ENCODE measurements at regions not wholly inside any gene's neighbourhood (a gene's known extent, or its start where the extent isn't known, plus 50 kb on each side); places are given as distances from the start of the nearest gene placed in this dataset.

- no peak for TF ChIP-seq PRDM15 (CRISPR knock-in tag; IDR thresholded peaks at IDR 0.05)
- TF ChIP-seq GABPB1 (CRISPR knock-in tag; IDR thresholded peaks at IDR 0.05) = no peak
- no peak for TF ChIP-seq SP1 (CRISPR knock-in tag; conservative IDR thresholded peaks at IDR 0.05)
- no peak for TF ChIP-seq CTCF (IDR thresholded peaks at IDR 0.05)
- no peak for TF ChIP-seq ATF2 (CRISPR knock-in tag; IDR thresholded peaks at IDR 0.05; ENCODE audit: borderline replicate concordance, low read depth)
- no peak for TF ChIP-seq TP53 (CRISPR knock-in tag; IDR thresholded peaks at IDR 0.05)
- TF ChIP-seq ZNF121 (CRISPR knock-in tag; IDR thresholded peaks at IDR 0.05) = no peak
- no peak for TF ChIP-seq FOXK1 (CRISPR knock-in tag; IDR thresholded peaks at IDR 0.05)
- TF ChIP-seq NR1H2 (CRISPR knock-in tag; IDR thresholded peaks at IDR 0.05) = no peak
Observed at GRCh38 chr10:109191341-109191740, 732.0 kb downstream of the XPNPEP1 start.

Data from WTC11 (cell line).